SK-N-SH treated with all-trans-retinoic acid at 6 μM for 48 hours (cell line): ENCODE measurements at regions not wholly inside any gene's neighbourhood (a gene's known extent, or its start where the extent isn't known, plus 50 kb on each side); places are given as distances from the start of the nearest gene placed in this dataset.

Source experiments
- BACH2 ChIP-seq: fragments of 250-450 bp; sonication (Bioruptor Pico); IDR thresholded peaks from 2 replicates; pipeline ENCODE4 v1.9.0; 2021; ENCODE audit warnings: mild to moderate bottlenecking, borderline replicate concordance
- CSRNP3 ChIP-seq: fragments of 250-450 bp; sonication (Bioruptor Pico); IDR thresholded peaks from 2 replicates; pipeline ENCODE4 v1.5.1; 2021; ENCODE audit warnings: mild to moderate bottlenecking, moderate library complexity
- ESRRG ChIP-seq: fragments of 250-450 bp; sonication (Bioruptor Pico); IDR thresholded peaks from 2 replicates; pipeline ENCODE4 v1.6.1; 2021; ENCODE audit warnings: mild to moderate bottlenecking
- GLIS3 ChIP-seq: fragments of 250-450 bp; sonication (Bioruptor Pico); IDR thresholded peaks from 2 replicates; pipeline ENCODE4 v1.5.0; 2020; ENCODE audit warnings: mild to moderate bottlenecking, moderate library complexity
- PATZ1 ChIP-seq: fragments of 250-450 bp; sonication (Bioruptor Pico); IDR thresholded peaks from 2 replicates; pipeline ENCODE4 v1.8.0; 2020; ENCODE audit warnings: mild to moderate bottlenecking, moderate library complexity, borderline replicate concordance
- POU6F1 ChIP-seq: fragments of 250-450 bp; sonication (Bioruptor Pico); IDR thresholded peaks from 2 replicates; pipeline ENCODE4 v1.8.0; 2021; ENCODE audit warnings: low read depth, mild to moderate bottlenecking, moderate library complexity, borderline replicate concordance
- PPARA ChIP-seq: fragments of 250-450 bp; sonication (Bioruptor Pico); IDR thresholded peaks from 2 replicates; pipeline ENCODE4 v1.5.0; 2020; ENCODE audit warnings: mild to moderate bottlenecking, borderline replicate concordance
- SNAI2 ChIP-seq: fragments of 250-450 bp; sonication (Bioruptor Pico); IDR thresholded peaks from 2 replicates; pipeline ENCODE4 v1.5.0; 2020; ENCODE audit warnings: mild to moderate bottlenecking, moderate library complexity
- TSHZ2 ChIP-seq: fragments of 250-450 bp; sonication (Bioruptor Pico); IDR thresholded peaks from 2 replicates; pipeline ENCODE4 v1.5.0; 2020; ENCODE audit warnings: mild to moderate bottlenecking, moderate library complexity
- ZFP3 ChIP-seq: fragments of 250-450 bp; sonication (Bioruptor Pico); IDR thresholded peaks from 2 replicates; pipeline ENCODE4 v1.5.0; 2020; ENCODE audit warnings: mild to moderate bottlenecking, moderate library complexity
- ZFP30 ChIP-seq: fragments of 450-650 bp; formaldehyde crosslinking; IDR thresholded peaks from 2 replicates; pipeline ENCODE4 v1.5.0; 2022; ENCODE audit warnings: mild to moderate bottlenecking, moderate library complexity
- ZNF565 ChIP-seq: fragments of 450-650 bp; formaldehyde crosslinking; conservative IDR thresholded peaks from 2 replicates; pipeline ENCODE4 v1.5.0; 2020; ENCODE audit warnings: low read depth, mild to moderate bottlenecking, moderate library complexity
- ZNF70 ChIP-seq: fragments of 450-650 bp; formaldehyde crosslinking; IDR thresholded peaks from 2 replicates; pipeline ENCODE4 v1.5.0; 2020; ENCODE audit warnings: mild to moderate bottlenecking, moderate library complexity
- ZNF8 ChIP-seq: fragments of 450-650 bp; formaldehyde crosslinking; IDR thresholded peaks from 2 replicates; pipeline ENCODE4 v1.5.0; 2020; ENCODE audit warnings: mild to moderate bottlenecking, moderate library complexity

GRCh38 chr9:18379073-18379811 lies 94.7 kb upstream of the ADAMTSL1 start:
- TF ChIP-seq CSRNP3 (CRISPR knock-in tag) (no peak), GLIS3 (CRISPR knock-in tag) (no peak), POU6F1 (CRISPR knock-in tag) (peak; percentile 92; the same call in 1 of the 2 replicates), ZNF70 (CRISPR knock-in tag) (no peak), ZFP30 (CRISPR knock-in tag) (no peak), PPARA (no peak), ZNF8 (CRISPR knock-in tag) (peak; percentile 40; the same call in 1 of the 2 replicates), ZNF565 (CRISPR knock-in tag) (no peak), ZFP3 (CRISPR knock-in tag) (peak; percentile 75), TSHZ2 (CRISPR knock-in tag) (no peak), PATZ1 (CRISPR knock-in tag) (peak; percentile 87), ESRRG (no peak), BACH2 (CRISPR knock-in tag) (no peak), SNAI2 (CRISPR knock-in tag) (no peak)
